ENCODE measurements at regions not wholly inside any gene's neighbourhood (a gene's known extent, or its start where the extent isn't known, plus 50 kb on each side); places are given as distances from the start of the nearest gene placed in this dataset.

- no peak for TF ChIP-seq OSR1 (CRISPR knock-in tag; IDR thresholded peaks at IDR 0.05)
- no peak for TF ChIP-seq ESRRG (CRISPR knock-in tag; IDR thresholded peaks at IDR 0.05)
- TF ChIP-seq TOX (CRISPR knock-in tag; IDR thresholded peaks at IDR 0.05; ENCODE audit: borderline replicate concordance): no peak
- TF ChIP-seq ZFP30 (CRISPR knock-in tag; IDR thresholded peaks at IDR 0.05): no peak
- no peak for TF ChIP-seq ZNF565 (CRISPR knock-in tag; conservative IDR thresholded peaks at IDR 0.05; ENCODE audit: low read depth)
- no peak for TF ChIP-seq ISL1 (CRISPR knock-in tag; IDR thresholded peaks at IDR 0.05)
- no peak for TF ChIP-seq BACH2 (CRISPR knock-in tag; IDR thresholded peaks at IDR 0.05; ENCODE audit: borderline replicate concordance)
- no peak for TF ChIP-seq ZC3H10 (CRISPR knock-in tag; IDR thresholded peaks at IDR 0.05)
- TF ChIP-seq, protein P1, sequence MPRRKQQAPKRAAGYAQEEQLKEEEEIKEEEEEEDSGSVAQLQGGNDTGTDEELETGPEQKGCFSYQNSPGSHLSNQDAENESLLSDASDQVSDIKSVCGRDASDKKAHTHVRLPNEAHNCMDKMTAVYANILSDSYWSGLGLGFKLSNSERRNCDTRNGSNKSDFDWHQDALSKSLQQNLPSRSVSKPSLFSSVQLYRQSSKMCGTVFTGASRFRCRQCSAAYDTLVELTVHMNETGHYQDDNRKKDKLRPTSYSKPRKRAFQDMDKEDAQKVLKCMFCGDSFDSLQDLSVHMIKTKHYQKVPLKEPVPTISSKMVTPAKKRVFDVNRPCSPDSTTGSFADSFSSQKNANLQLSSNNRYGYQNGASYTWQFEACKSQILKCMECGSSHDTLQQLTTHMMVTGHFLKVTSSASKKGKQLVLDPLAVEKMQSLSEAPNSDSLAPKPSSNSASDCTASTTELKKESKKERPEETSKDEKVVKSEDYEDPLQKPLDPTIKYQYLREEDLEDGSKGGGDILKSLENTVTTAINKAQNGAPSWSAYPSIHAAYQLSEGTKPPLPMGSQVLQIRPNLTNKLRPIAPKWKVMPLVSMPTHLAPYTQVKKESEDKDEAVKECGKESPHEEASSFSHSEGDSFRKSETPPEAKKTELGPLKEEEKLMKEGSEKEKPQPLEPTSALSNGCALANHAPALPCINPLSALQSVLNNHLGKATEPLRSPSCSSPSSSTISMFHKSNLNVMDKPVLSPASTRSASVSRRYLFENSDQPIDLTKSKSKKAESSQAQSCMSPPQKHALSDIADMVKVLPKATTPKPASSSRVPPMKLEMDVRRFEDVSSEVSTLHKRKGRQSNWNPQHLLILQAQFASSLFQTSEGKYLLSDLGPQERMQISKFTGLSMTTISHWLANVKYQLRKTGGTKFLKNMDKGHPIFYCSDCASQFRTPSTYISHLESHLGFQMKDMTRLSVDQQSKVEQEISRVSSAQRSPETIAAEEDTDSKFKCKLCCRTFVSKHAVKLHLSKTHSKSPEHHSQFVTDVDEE (CRISPR knock-in tag; IDR thresholded peaks at IDR 0.05): no peak
- TF ChIP-seq CREB5 (CRISPR knock-in tag; IDR thresholded peaks at IDR 0.05; ENCODE audit: low read depth): no peak
- TF ChIP-seq, protein P2, sequence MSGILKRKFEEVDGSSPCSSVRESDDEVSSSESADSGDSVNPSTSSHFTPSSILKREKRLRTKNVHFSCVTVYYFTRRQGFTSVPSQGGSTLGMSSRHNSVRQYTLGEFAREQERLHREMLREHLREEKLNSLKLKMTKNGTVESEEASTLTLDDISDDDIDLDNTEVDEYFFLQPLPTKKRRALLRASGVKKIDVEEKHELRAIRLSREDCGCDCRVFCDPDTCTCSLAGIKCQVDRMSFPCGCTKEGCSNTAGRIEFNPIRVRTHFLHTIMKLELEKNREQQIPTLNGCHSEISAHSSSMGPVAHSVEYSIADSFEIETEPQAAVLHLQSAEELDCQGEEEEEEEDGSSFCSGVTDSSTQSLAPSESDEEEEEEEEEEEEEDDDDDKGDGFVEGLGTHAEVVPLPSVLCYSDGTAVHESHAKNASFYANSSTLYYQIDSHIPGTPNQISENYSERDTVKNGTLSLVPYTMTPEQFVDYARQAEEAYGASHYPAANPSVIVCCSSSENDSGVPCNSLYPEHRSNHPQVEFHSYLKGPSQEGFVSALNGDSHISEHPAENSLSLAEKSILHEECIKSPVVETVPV (CRISPR knock-in tag; IDR thresholded peaks at IDR 0.05): no peak
- TF ChIP-seq ARNTL (CRISPR knock-in tag; IDR thresholded peaks at IDR 0.05; ENCODE audit: borderline replicate concordance, low read depth): no peak
- TF ChIP-seq ZNF8 (CRISPR knock-in tag; IDR thresholded peaks at IDR 0.05): no peak
- no peak for TF ChIP-seq PATZ1 (CRISPR knock-in tag; IDR thresholded peaks at IDR 0.05; ENCODE audit: borderline replicate concordance)
- no peak for TF ChIP-seq RARB (CRISPR knock-in tag; IDR thresholded peaks at IDR 0.05)
- ATAC-seq: no peak
Observed at GRCh38 chr6:15036690-15037245, 209.1 kb upstream of the JARID2 start.

DNA sequence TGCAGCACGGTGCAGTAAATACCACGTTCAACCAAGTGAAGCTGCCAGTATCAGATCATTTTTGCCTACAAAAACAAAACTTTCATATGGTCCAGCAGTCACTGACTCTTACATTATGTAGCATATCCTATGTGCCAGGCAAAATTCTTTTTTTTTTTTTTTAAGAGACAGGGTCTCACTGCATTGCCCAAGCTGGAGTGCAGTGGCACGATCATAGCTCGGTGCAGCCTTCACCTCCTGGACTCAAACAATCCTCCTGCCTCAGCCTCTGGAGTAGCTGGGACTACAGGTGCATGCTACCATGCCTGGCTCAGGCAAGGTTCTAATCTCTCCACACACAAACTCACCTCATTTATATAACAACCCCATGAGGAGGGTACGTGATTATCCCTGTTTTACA is 208.6 kb upstream of the JARID2 start:
- TF ChIP-seq TCF4 (CRISPR knock-in tag; IDR thresholded peaks at IDR 0.05; ENCODE audit: borderline replicate concordance) (no peak), PATZ1 (CRISPR knock-in tag; IDR thresholded peaks at IDR 0.05; ENCODE audit: borderline replicate concordance) (no peak), ZFP3 (CRISPR knock-in tag; IDR thresholded peaks at IDR 0.05) (no peak), BACH2 (CRISPR knock-in tag; IDR thresholded peaks at IDR 0.05; ENCODE audit: borderline replicate concordance) (no peak)
- ATAC-seq: no peak

GRCh38 chr6:15038013-15038791 is 207.7 kb upstream of the JARID2 start:
- TF ChIP-seq RARB (CRISPR knock-in tag; IDR thresholded peaks at IDR 0.05) (no peak), PPARA (CRISPR knock-in tag; IDR thresholded peaks at IDR 0.05; ENCODE audit: borderline replicate concordance) (no peak), BACH2 (CRISPR knock-in tag; IDR thresholded peaks at IDR 0.05; ENCODE audit: borderline replicate concordance) (no peak), ZNF565 (CRISPR knock-in tag; conservative IDR thresholded peaks at IDR 0.05; ENCODE audit: low read depth) (no peak), ZFP30 (CRISPR knock-in tag; IDR thresholded peaks at IDR 0.05) (no peak), ZFP3 (CRISPR knock-in tag; IDR thresholded peaks at IDR 0.05) (no peak)
- TF ChIP-seq, protein P2 (CRISPR knock-in tag; IDR thresholded peaks at IDR 0.05): no peak
- no peak for ATAC-seq
